Body of pancreas (tissue), 4 donors: ENCODE measurements at regions not wholly inside any gene's neighbourhood (a gene's known extent, or its start where the extent isn't known, plus 50 kb on each side); places are given as distances from the start of the nearest gene placed in this dataset.
"Not testable (repeated sequence)": the region's sequence is repeated elsewhere in the genome, so short reads cannot be mapped to it uniquely, and the experiment has no call there.

Source experiments
- ATAC-seq: fragments of 150-250 bp; one replicate; pipeline ENCODE4 v1.9.1; 2016
- DNase-seq, 4 donors: peaks; one replicate each; pipeline ENCODE4 v3.0.0-alpha.2; 2019
- H3K27ac ChIP-seq, 4 donors: fragments of 200-600 bp; sonication (generic); 1 replicate in 3 of 4; 2 replicates in 1 of 4; pipeline versions ENCODE4 v1.5.1 to v1.6.1; 2016 to 2019; ENCODE audit warnings: mild to moderate bottlenecking in 1 of 4, mixed read lengths in 1 of 4, moderate library complexity in 1 of 4
- H3K27me3 ChIP-seq, 2 donors: fragments of 200-600 bp; sonication (generic); one replicate each; pipeline ENCODE4 v1.6.0; 2016; ENCODE audit warnings: mild to moderate bottlenecking in 1 of 2
- H3K36me3 ChIP-seq, 2 donors: fragments of 200-600 bp; sonication (generic); replicated peaks in 1 of 2; 2 replicates each; pipeline ENCODE4 v1.5.1; 2016; ENCODE audit warnings: low read depth in 2 of 2; ENCODE audit not compliant: insufficient read depth in 1 of 2
- H3K4me1 ChIP-seq: fragments of 200-600 bp; sonication (generic); one replicate; pipeline ENCODE4 v1.6.0; 2016
- H3K4me3 ChIP-seq, 2 donors: fragments of 200-600 bp; sonication (generic); 1 replicate in 1 of 2; 2 replicates in 1 of 2; pipeline ENCODE4 v1.5.1; 2016 to 2019
- H3K9me3 ChIP-seq, 3 donors: fragments of 200-600 bp; sonication (generic); 1 replicate in 2 of 3; 2 replicates in 1 of 3; pipeline ENCODE4 v1.5.1; 2016
- POLR2A ChIP-seq, 3 donors: fragments of 450-650 bp; IDR thresholded peaks; one replicate each; pipeline ENCODE4 v1.6.1; 2016; ENCODE audit warnings: antibody characterized with exemption in 3 of 3, mild to moderate bottlenecking in 2 of 3
- WGBS, 2 donors: methylation state at CpG; one replicate each; pipeline ENCODE4 v1.1.5; 2017; 5-methylcytosine and 5-hydroxymethylcytosine counted together
- intact Hi-C: fragments of 100-400 bp; cut with DNase I; formaldehyde crosslinking; loops from one replicate; pipeline ENCODE4 v1.15.1; 2023
- TF ChIP-seq, protein P1 (sequence below), 7 experiments: fragments of 450-650 bp in 4 of 7; fragments of 200-600 bp in 3 of 7; sonication (generic) in 3 of 7; IDR thresholded peaks; one replicate each; pipeline ENCODE4 v1.5.1; 2016 to 2019; ENCODE audit warnings: antibody characterized with exemption in 7 of 7

DNA sequence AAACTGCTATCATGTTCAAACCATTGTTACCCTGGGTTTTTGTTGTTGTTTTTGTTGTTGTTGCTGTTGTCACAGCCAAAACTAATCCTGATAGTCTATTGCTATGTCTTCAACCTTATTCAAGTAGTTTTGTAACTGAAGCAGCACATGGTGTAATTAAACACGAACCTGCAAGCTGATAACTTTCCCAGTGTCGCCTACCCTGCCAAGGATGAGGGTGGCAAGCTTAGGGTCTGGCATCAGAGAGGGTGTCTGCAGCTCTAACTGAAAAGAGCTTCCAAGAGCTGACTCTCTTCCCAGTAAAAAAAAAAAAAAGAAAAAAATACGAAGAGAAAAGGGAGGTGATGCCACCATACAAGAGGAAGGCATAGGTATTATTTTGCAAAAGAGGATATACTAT is 86.3 kb upstream of the BCL2L14 start:
- intact Hi-C loops, result no loop called here
- no peak for ATAC-seq
- H3K4me3 ChIP-seq, result no peak overlapping the region
- no peaks in the 10 kb centered on the region for H3K27me3 ChIP-seq
- TF ChIP-seq, protein P1, sequence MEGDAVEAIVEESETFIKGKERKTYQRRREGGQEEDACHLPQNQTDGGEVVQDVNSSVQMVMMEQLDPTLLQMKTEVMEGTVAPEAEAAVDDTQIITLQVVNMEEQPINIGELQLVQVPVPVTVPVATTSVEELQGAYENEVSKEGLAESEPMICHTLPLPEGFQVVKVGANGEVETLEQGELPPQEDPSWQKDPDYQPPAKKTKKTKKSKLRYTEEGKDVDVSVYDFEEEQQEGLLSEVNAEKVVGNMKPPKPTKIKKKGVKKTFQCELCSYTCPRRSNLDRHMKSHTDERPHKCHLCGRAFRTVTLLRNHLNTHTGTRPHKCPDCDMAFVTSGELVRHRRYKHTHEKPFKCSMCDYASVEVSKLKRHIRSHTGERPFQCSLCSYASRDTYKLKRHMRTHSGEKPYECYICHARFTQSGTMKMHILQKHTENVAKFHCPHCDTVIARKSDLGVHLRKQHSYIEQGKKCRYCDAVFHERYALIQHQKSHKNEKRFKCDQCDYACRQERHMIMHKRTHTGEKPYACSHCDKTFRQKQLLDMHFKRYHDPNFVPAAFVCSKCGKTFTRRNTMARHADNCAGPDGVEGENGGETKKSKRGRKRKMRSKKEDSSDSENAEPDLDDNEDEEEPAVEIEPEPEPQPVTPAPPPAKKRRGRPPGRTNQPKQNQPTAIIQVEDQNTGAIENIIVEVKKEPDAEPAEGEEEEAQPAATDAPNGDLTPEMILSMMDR (IDR thresholded peaks at IDR 0.05), result no peak
- no peak for TF ChIP-seq POLR2A (IDR thresholded peaks at IDR 0.05)
- H3K27ac ChIP-seq, result no peak overlapping the region
- no peaks in the 10 kb centered on the region for H3K4me1 ChIP-seq
- 47 to 65% methylated on average over 3 of the region's 3 CpGs for WGBS, 2 donors
- no peak for DNase-seq
- H3K9me3 ChIP-seq, result no peaks in the 10 kb centered on the region
- no peaks in the 10 kb centered on the region for H3K36me3 ChIP-seq

- intact Hi-C loops, result no loop called here
- WGBS, 2 donors, result 81 to 88% methylated on average over 5 of the region's 5 CpGs
- ATAC-seq, result no peak
Observed at GRCh38 chr12:11986165-11986564, 84.6 kb upstream of the BCL2L14 start.

GRCh38 chr12:11987901-11988300 is 82.8 kb upstream of the BCL2L14 start:
- Histone ChIP-seq H3K4me1 (no peaks in the 10 kb centered on the region), H3K9me3 (no peaks in the 10 kb centered on the region), H3K36me3 (no peaks in the 10 kb centered on the region), H3K4me3 (no peak overlapping the region), H3K27ac (no peak overlapping the region), H3K27me3 (no peaks in the 10 kb centered on the region)
- intact Hi-C loops, result no loop called here
- no peak for ATAC-seq
- 81 to 82% methylated on average over 4 of the region's 4 CpGs for WGBS, 2 donors
- TF ChIP-seq, protein P1 (IDR thresholded peaks at IDR 0.05), result no peak
- TF ChIP-seq POLR2A (IDR thresholded peaks at IDR 0.05), result no peak
- DNase-seq, result no peak

More at GRCh38 chr12:11986165-11986564, 84.6 kb upstream of the BCL2L14 start:
- H3K27ac ChIP-seq, result no peak overlapping the region
- no peak for DNase-seq
- no peaks in the 10 kb centered on the region for H3K9me3 ChIP-seq
- H3K4me1 ChIP-seq, result no peaks in the 10 kb centered on the region
- TF ChIP-seq POLR2A (IDR thresholded peaks at IDR 0.05), result no peak
- TF ChIP-seq, protein P1 (IDR thresholded peaks at IDR 0.05), result no peak
- no peaks in the 10 kb centered on the region for H3K27me3 ChIP-seq
- no peak overlapping the region for H3K4me3 ChIP-seq
- no peaks in the 10 kb centered on the region for H3K36me3 ChIP-seq

- Histone ChIP-seq H3K36me3 (no peaks in the 10 kb centered on the region), H3K27me3 (no peaks in the 10 kb centered on the region), H3K4me1 (no peaks in the 10 kb centered on the region), H3K27ac (no peak overlapping the region), H3K9me3 (no peaks in the 10 kb centered on the region), H3K4me3 (no peak overlapping the region)
- ATAC-seq (no peak), DNase-seq (no peak)
- TF ChIP-seq, protein P1 (IDR thresholded peaks at IDR 0.05), result no peak
- no peak for TF ChIP-seq POLR2A (IDR thresholded peaks at IDR 0.05)
- intact Hi-C loops, result no loop called here
- WGBS, 2 donors, result 85 to 87% methylated on average over 4 of the region's 4 CpGs
Observed at GRCh38 chr12:11991604-11992003, 79.1 kb upstream of the BCL2L14 start.

DNA sequence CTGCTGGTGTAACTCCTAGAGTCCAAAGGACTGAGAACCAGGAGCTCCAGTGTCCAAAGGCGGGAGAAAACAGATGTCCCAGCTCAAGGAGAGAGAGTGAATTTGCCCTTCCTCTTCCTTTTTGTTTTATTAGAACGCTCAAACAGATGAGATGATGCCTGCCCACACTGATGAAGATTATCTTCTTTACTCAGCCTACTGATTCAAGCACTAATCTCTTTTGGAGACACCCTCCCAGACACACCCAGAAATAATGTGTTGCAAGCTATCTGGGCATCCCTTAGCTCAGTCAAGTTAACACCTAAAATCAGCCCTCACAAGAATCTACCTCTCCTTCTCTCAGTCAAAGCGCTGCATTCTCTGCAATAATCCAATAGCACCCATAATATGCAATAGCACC is 78.2 kb upstream of the BCL2L14 start:
- no peak for TF ChIP-seq POLR2A (IDR thresholded peaks at IDR 0.05)
- TF ChIP-seq, protein P1 (IDR thresholded peaks at IDR 0.05), result no peak
- Histone ChIP-seq H3K27me3 (no peaks in the 10 kb centered on the region), H3K9me3 (no peaks in the 10 kb centered on the region), H3K4me1 (no peaks in the 10 kb centered on the region), H3K27ac (no peak overlapping the region), H3K36me3 (no peaks in the 10 kb centered on the region), H3K4me3 (no peak overlapping the region)
- ATAC-seq (no peak), DNase-seq (no peak)
- intact Hi-C loops, result no loop called here
- WGBS, 2 donors, result 93 to 98% methylated on average over 3 of the region's 3 CpGs

DNA sequence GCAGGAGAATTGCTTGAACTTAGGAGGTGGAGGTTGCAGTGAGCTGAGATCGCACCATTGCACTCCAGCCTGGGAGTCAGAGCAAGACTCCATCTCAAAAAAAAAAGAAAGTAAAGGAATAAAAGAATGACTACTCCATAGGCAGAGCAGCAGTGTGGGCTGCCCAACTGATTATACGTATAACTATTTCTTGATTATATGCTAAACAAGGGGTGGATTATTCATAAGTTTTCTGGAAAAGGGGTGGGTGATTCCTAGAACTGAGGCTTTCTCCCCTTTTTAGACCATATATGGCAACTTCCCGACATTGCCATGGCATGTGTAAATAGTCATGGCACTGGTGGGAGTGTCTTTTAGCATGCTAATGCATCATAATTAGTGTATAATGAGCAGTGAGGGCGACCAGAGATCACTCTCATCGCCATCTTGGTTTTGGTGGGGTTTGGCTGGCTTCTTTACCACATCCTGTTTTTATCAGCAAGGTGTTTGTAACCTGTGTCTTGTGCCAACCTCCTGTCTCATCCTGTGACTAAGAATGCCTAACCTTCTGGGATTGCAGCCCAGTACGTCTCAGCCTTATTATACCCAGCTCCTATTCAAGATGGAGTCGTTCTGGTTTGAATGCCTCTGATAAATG is 72.3 kb upstream of the BCL2L14 start:
- intact Hi-C loops, ATAC-seq, DNase-seq, H3K27ac ChIP-seq, H3K27me3 ChIP-seq, H3K36me3 ChIP-seq, H3K9me3 ChIP-seq, H3K4me3 ChIP-seq, H3K4me1 ChIP-seq: not testable (repeated sequence)
- WGBS, 2 donors, result 75 to 83% methylated on average over 7 of the region's 7 CpGs
